ENCODE measurements at regions not wholly inside any gene's neighbourhood (a gene's known extent, or its start where the extent isn't known, plus 50 kb on each side); places are given as distances from the start of the nearest gene placed in this dataset.

DNA sequence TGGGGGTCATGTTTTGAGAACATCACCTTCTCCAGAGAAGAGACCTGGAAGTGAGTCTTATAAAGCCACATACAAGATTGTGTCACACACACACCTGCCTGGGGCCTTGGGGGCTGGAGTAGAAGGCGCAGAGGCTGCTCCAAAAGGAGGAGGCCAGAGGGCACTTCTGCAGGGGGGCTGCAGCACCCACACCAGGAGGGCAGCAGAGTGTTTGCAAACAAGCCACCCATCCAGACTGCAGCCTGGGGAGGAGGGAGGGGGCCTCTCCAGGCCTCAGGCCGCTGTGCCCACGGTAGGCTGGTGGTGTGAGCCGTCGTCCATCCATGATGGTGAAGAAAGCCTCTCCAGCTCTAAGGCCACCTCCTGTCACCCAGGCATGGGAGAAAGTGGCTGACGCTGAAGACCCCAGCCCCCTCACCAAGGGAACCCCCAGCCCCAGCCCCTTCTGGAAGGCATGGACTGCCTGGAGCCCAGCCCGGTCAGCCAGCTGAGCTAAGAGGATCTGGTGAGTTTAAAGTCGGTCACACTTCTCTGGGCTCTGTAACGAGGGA, 77.5 kb downstream of the FOXL3 start:
- TF ChIP-seq, protein P1, sequence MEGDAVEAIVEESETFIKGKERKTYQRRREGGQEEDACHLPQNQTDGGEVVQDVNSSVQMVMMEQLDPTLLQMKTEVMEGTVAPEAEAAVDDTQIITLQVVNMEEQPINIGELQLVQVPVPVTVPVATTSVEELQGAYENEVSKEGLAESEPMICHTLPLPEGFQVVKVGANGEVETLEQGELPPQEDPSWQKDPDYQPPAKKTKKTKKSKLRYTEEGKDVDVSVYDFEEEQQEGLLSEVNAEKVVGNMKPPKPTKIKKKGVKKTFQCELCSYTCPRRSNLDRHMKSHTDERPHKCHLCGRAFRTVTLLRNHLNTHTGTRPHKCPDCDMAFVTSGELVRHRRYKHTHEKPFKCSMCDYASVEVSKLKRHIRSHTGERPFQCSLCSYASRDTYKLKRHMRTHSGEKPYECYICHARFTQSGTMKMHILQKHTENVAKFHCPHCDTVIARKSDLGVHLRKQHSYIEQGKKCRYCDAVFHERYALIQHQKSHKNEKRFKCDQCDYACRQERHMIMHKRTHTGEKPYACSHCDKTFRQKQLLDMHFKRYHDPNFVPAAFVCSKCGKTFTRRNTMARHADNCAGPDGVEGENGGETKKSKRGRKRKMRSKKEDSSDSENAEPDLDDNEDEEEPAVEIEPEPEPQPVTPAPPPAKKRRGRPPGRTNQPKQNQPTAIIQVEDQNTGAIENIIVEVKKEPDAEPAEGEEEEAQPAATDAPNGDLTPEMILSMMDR (IDR thresholded peaks at IDR 0.05) = no peak
- H3K4me3 ChIP-seq = no peak overlapping the region
- no peak for ATAC-seq
- H3K36me3 ChIP-seq (ENCODE audit: low read depth) = no peaks in the 10 kb centered on the region
- intact Hi-C loops (cut with DNase I, micrococcal nuclease) = no loop called here
- H3K4me1 ChIP-seq (ENCODE audit: low read depth) = peaks cover 19% of the 10 kb centered on the region
- peak in 2 of 3 donors; percentile 24 to 27 for DNase-seq
- no peaks in the 10 kb centered on the region for H3K9me3 ChIP-seq

DNA sequence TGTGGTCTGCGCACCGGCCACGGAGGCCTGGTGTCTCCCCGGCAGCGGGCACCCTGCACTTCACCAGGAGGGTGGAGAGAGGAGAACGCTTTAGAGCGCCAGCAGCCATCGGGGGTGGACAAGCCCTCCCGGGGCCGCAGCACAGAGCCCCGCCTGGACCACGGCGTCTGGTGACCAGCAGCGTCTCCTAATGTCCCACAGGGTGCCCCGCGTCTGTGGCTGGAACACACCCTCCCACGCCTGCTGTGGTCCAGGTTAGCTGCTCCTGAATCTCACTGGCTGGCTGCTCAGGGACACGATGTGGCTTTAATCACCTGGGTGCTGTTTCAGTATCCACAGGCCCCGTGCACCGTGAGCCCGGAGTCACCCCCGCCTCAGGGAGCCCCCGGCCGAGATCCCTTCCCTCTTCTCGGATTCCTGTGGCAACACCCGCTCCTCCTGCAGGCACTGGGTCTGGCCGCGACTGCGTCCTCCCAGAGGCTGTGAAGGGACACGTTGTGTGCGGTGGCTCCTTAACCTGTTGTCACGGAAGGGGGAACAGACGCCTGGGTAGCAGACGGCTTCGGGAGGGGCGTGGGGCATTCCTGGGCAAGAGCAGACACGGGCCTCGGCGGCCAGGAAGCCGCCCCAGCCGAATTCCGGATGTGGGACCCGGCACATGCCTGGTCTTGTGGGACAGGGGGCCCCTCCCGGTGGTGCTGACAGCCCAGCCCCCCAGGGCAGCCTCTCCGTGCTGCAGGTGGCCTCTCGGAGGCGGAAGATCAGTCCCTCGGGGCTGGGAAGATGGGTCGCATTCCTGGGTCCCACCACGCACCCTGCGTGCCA, 78.9 kb downstream of the FOXL3 start:
- intact Hi-C loops (cut with DNase I, micrococcal nuclease) = no loop called here

DNA sequence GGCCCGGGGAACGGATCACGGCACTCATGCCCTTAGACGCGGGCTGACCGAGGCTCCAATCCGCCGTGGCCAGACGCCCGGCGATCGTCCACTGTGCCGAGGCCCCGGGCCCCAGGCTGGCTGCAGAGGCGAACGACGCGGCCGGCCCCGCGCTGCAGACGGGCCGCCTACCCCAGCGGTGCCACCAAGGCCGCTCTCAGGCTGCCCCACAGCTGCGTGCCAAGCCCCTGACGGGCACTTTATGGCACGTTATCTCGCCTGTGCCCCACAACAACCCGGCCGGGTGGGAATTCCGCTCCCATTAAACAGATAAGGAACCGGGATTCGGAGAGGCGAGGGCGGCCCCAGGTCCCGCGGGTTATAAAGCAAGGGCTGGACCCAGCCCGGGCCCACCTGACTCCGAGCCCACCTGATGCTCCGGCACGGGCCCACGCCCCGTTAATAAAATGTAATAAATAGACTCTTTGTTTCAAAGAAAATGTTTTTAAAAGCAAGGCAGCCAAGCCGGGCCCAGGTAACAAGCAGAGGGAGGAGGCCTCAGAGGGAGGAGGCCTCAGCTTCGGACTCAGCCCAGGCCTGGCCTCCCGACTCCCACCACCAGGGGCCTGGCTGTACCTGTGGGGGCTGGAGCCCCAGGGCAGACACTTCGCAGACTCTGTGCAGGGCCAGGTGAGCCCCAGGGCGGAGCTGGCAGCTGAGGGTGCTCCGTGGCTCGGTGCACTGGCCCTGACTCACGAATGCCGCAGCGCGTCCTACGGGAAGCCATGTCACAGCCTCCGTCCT, 79.7 kb downstream of the FOXL3 start:
- no peaks in the 10 kb centered on the region for H3K9me3 ChIP-seq
- intact Hi-C loops (cut with DNase I, micrococcal nuclease) = no loop called here
- H3K36me3 ChIP-seq (ENCODE audit: low read depth) = no peaks in the 10 kb centered on the region
- TF ChIP-seq, protein P1 (IDR thresholded peaks at IDR 0.05) = no peak
- ATAC-seq = peak; percentile 59
- no peak overlapping the region for H3K4me3 ChIP-seq
- peak; percentile 37 to 72 (median 61) for DNase-seq
- peaks cover 30% of the 10 kb centered on the region for H3K4me1 ChIP-seq (ENCODE audit: low read depth)

More for the DNA sequence above, 78.9 kb downstream of the FOXL3 start:
- peak in 2 of 3 donors; percentile 47 to 49 for DNase-seq
- Histone ChIP-seq H3K36me3 (ENCODE audit: low read depth) (no peaks in the 10 kb centered on the region), H3K4me3 (no peak overlapping the region), H3K4me1 (ENCODE audit: low read depth) (peaks cover 30% of the 10 kb centered on the region), H3K9me3 (no peaks in the 10 kb centered on the region)
- peak; percentile 3 for ATAC-seq
- TF ChIP-seq, protein P1 (IDR thresholded peaks at IDR 0.05) = no peak

DNA sequence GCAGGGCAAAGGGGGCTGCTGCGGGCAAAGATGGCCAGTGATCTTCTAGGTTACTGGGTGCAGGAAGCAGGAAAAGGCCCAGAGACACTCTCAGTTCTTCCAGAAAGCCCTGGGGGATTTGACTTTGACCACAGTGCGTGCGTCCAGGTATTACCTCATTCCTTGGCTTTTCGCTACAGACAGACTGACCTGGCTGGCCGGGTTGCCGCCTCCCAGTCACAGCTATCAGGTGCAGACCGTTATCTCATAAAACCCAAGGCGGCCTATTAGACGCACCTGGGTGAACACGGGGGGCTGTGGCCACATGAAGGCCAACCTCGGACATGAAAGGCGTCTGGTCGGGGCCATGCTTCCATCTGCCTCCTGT, 80.3 kb downstream of the FOXL3 start:
- peak; percentile 32 for ATAC-seq
- TF ChIP-seq, protein P1 (IDR thresholded peaks at IDR 0.05) = no peak
- intact Hi-C loops (cut with DNase I, micrococcal nuclease) = no loop called here
- H3K4me1 ChIP-seq (ENCODE audit: low read depth) = peaks cover 30% of the 10 kb centered on the region
- H3K4me3 ChIP-seq = no peak overlapping the region
- H3K36me3 ChIP-seq (ENCODE audit: low read depth) = no peaks in the 10 kb centered on the region
- peak in 2 of 3 donors; percentile 39 to 48 for DNase-seq
- no peaks in the 10 kb centered on the region for H3K9me3 ChIP-seq

DNA sequence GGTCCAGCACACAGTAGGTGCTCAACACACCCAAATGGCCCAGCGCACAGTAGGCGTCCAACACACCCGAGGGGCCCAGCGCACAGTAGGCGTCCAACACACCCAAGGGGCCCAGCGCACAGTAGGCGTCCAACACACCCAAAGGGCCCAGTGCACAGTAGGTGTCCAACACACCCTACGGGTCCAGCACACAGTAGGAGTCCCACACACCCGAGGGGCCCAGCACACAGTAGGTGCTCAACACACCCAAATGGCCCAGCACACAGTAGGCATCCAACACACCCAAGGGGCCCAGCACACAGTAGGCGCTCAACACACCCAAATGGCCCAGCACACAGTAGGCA, 80.8 kb downstream of the FOXL3 start:
- Histone ChIP-seq H3K4me1 (ENCODE audit: low read depth) (peaks cover 30% of the 10 kb centered on the region), H3K4me3 (no peak overlapping the region), H3K9me3 (no peaks in the 10 kb centered on the region), H3K36me3 (ENCODE audit: low read depth) (no peaks in the 10 kb centered on the region)
- TF ChIP-seq, protein P1 (IDR thresholded peaks at IDR 0.05) = no peak
- peak in 1 of 3 donors; percentile 17 for DNase-seq
- ATAC-seq = no peak
- intact Hi-C loops (cut with DNase I, micrococcal nuclease) = no loop called here

Data from mucosa of descending colon (tissue), 3 donors.